Adrenal gland (tissue), 5 donors: ENCODE measurements at regions not wholly inside any gene's neighbourhood (a gene's known extent, or its start where the extent isn't known, plus 50 kb on each side); places are given as distances from the start of the nearest gene placed in this dataset.

Experiments
- POLR2A ChIP-seq, 2 donors: fragments of 450-650 bp; IDR thresholded peaks; one replicate each; pipeline ENCODE4 v1.6.1; 2017; ENCODE audit warnings: antibody characterized with exemption in 2 of 2, mild to moderate bottlenecking in 2 of 2, moderate library complexity in 1 of 2
- TF ChIP-seq, protein P1 (sequence below), 6 experiments: fragments of 450-650 bp in 4 of 6; fragments of 200-600 bp in 2 of 6; sonication (generic) in 1 of 6; IDR thresholded peaks; 1 replicate in 5 of 6; 2 replicates in 1 of 6; pipeline versions ENCODE4 v1.5.1 to v1.8.0; 2016 to 2021; ENCODE audit warnings: antibody characterized with exemption in 6 of 6, mild to moderate bottlenecking in 2 of 6, moderate library complexity in 1 of 6
- donor health status: DM: no; HTN: no; CAD: no.

DNA sequence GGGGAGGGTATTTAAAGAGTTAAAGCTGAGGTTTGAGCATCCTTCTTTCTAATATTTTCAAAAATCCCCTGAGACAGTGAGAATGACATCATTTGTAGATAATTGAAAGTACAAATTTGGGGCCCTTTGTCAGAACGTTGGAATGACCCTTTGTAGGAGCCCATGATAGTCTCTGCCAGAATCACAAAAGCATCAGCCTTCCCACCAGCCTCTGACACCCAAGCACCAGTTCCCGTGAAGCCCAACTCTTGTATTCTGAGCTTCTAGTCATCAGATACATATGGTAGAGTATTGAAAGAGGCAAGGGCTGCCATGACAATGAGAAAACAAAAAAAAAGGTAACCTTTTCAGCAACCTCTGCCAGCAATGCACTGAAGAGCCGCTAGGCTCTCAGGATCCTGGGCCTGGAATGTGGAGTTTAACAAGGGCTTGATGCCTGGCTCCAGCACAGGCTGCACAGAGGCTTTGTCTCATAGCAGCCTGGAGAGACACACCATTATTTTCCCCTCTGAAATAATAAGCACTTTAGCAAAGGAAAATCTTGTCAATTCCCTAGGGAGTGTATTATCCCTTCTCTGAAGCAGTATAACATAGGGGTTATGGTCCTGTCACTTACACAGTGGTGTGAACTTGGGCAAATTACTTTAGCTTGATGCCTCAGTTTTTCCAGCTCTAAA lies 114.4 kb downstream of the ZNF608 start:
- TF ChIP-seq, protein P1, sequence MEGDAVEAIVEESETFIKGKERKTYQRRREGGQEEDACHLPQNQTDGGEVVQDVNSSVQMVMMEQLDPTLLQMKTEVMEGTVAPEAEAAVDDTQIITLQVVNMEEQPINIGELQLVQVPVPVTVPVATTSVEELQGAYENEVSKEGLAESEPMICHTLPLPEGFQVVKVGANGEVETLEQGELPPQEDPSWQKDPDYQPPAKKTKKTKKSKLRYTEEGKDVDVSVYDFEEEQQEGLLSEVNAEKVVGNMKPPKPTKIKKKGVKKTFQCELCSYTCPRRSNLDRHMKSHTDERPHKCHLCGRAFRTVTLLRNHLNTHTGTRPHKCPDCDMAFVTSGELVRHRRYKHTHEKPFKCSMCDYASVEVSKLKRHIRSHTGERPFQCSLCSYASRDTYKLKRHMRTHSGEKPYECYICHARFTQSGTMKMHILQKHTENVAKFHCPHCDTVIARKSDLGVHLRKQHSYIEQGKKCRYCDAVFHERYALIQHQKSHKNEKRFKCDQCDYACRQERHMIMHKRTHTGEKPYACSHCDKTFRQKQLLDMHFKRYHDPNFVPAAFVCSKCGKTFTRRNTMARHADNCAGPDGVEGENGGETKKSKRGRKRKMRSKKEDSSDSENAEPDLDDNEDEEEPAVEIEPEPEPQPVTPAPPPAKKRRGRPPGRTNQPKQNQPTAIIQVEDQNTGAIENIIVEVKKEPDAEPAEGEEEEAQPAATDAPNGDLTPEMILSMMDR (IDR thresholded peaks at IDR 0.05) = no peak
- TF ChIP-seq POLR2A (IDR thresholded peaks at IDR 0.05) = no peak
